HEK293T (cell line): ENCODE measurements at regions not wholly inside any gene's neighbourhood (a gene's known extent, or its start where the extent isn't known, plus 50 kb on each side); places are given as distances from the start of the nearest gene placed in this dataset.

Experiments used
- BHLHE40 ChIP-seq: fragments of 450-650 bp; IDR thresholded peaks from 2 replicates; pipeline ENCODE4 v1.6.1; 2016; ENCODE audit warnings: mild to moderate bottlenecking, moderate library complexity, borderline replicate concordance
- CTBP1 ChIP-seq: fragments of 450-650 bp; IDR thresholded peaks from 2 replicates; pipeline ENCODE4 v1.6.1; 2016; ENCODE audit warnings: borderline replicate concordance
- ELF4 ChIP-seq: fragments of 450-650 bp; IDR thresholded peaks from 2 replicates; pipeline ENCODE4 v1.6.1; 2017; ENCODE audit warnings: antibody characterized with exemption
- FOXA1 ChIP-seq: fragments of 450-650 bp; IDR thresholded peaks from 2 replicates; pipeline ENCODE4 v1.6.1; 2016; ENCODE audit warnings: mild to moderate bottlenecking
- FOXM1 ChIP-seq: fragments of 450-650 bp; IDR thresholded peaks from 2 replicates; pipeline ENCODE4 v1.6.1; 2017; ENCODE audit warnings: mild to moderate bottlenecking, borderline replicate concordance
- HDGF ChIP-seq: fragments of 450-650 bp; IDR thresholded peaks from 2 replicates; pipeline ENCODE4 v1.6.1; 2017; ENCODE audit warnings: antibody characterized with exemption, borderline replicate concordance
- NFRKB ChIP-seq: fragments of 450-650 bp; IDR thresholded peaks from 2 replicates; pipeline ENCODE4 v1.6.1; 2016; ENCODE audit warnings: mild to moderate bottlenecking, moderate library complexity
- SP1 ChIP-seq: fragments of 450-650 bp; IDR thresholded peaks from 2 replicates; pipeline ENCODE4 v1.6.1; 2017
- SUZ12 ChIP-seq: fragments of 450-650 bp; IDR thresholded peaks from 2 replicates; pipeline ENCODE4 v1.6.1; 2016; ENCODE audit warnings: mild to moderate bottlenecking
- TARDBP ChIP-seq: fragments of 450-650 bp; IDR thresholded peaks from 2 replicates; pipeline ENCODE4 v1.6.1; 2016

DNA sequence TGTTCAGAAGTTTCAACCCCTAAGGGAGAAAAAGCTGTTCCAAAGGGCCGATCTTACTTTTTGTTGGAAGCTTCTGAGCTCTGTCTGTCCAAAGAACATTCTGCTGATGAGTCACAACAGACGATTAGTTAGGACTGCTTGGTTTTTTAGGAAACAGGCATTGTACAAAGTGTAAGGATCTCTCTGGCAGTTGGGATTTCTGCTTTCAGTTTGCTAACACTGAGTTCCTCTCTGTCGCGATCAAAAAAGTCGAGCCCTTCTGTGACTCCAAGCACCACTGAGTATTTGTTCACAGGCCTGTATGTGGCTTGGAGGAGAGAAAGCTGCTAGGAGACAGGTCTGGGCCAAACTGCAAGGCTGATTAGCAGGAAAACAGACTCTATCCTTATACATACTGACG lies 91.8 kb upstream of the PFN2 start:
- TF ChIP-seq SUZ12 (no peak), SP1 (no peak), HDGF (no peak), BHLHE40 (no peak), CTBP1 (no peak), TARDBP (no peak), FOXM1 (no peak), ELF4 (no peak), FOXA1 (no peak), NFRKB (no peak)
